ENCODE measurements at regions not wholly inside any gene's neighbourhood (a gene's known extent, or its start where the extent isn't known, plus 50 kb on each side); places are given as distances from the start of the nearest gene placed in this dataset.

- Histone ChIP-seq H3K4me3 (no peak overlapping the region), H3K9me3 (no peaks in the 10 kb centered on the region), H3K36me3 (no peaks in the 10 kb centered on the region), H3K4me1 (peaks cover 15% of the 10 kb centered on the region), H3K27ac (no peak overlapping the region), H3K27me3 (ENCODE audit: low read depth) (no peaks in the 10 kb centered on the region)
- DNase-seq: no peak
- no peak for ATAC-seq
- intact Hi-C loops (cut with DNase I): no loop called here
- TF ChIP-seq CTCF (IDR thresholded peaks at IDR 0.05): no peak
Measured at GRCh38 chr17:55572139-55572538, 60.9 kb upstream of the SMIM36 start.

- Histone ChIP-seq H3K36me3 (no peaks in the 10 kb centered on the region), H3K9me3 (no peaks in the 10 kb centered on the region), H3K27me3 (ENCODE audit: low read depth) (no peaks in the 10 kb centered on the region), H3K4me3 (no peak overlapping the region), H3K4me1 (peaks cover 7% of the 10 kb centered on the region), H3K27ac (no peak overlapping the region)
- ATAC-seq (no peak), DNase-seq (no peak)
- no peak for TF ChIP-seq CTCF (IDR thresholded peaks at IDR 0.05)
- intact Hi-C loops (cut with DNase I): no loop called here
Measured at GRCh38 chr17:55571095-55571494, 59.8 kb upstream of the SMIM36 start.

- DNase-seq: no peak
- no peak for ATAC-seq
Measured at GRCh38 chr17:55570391-55570790, 59.1 kb upstream of the SMIM36 start.

GRCh38 chr17:55567240-55568214 lies 56.3 kb upstream of the SMIM36 start:
- intact Hi-C loops (cut with DNase I): no loop called here
- H3K27ac ChIP-seq: no peak overlapping the region
- no peaks in the 10 kb centered on the region for H3K27me3 ChIP-seq (ENCODE audit: low read depth)
- TF ChIP-seq CTCF (IDR thresholded peaks at IDR 0.05): no peak
- DNase-seq: no peak
- no peak overlapping the region for H3K4me3 ChIP-seq
- H3K4me1 ChIP-seq: no peaks in the 10 kb centered on the region
- no peaks in the 10 kb centered on the region for H3K9me3 ChIP-seq
- no peak for ATAC-seq
- H3K36me3 ChIP-seq: no peaks in the 10 kb centered on the region

More at GRCh38 chr17:55570391-55570790, 59.1 kb upstream of the SMIM36 start:
- H3K4me3 ChIP-seq: no peak overlapping the region
- H3K9me3 ChIP-seq: no peaks in the 10 kb centered on the region
- intact Hi-C loops (cut with DNase I): no loop called here
- H3K36me3 ChIP-seq: no peaks in the 10 kb centered on the region
- H3K27me3 ChIP-seq (ENCODE audit: low read depth): no peaks in the 10 kb centered on the region
- no peak for TF ChIP-seq CTCF (IDR thresholded peaks at IDR 0.05)
- H3K4me1 ChIP-seq: no peaks in the 10 kb centered on the region
- no peak overlapping the region for H3K27ac ChIP-seq

GRCh38 chr17:55564081-55564480 lies 52.8 kb upstream of the SMIM36 start:
- intact Hi-C loops (cut with DNase I): no loop called here
- H3K9me3 ChIP-seq: no peaks in the 10 kb centered on the region
- ATAC-seq (no peak), DNase-seq (no peak)
- no peaks in the 10 kb centered on the region for H3K36me3 ChIP-seq
- H3K27me3 ChIP-seq (ENCODE audit: low read depth): no peaks in the 10 kb centered on the region
- H3K4me3 ChIP-seq: no peak overlapping the region
- no peak for TF ChIP-seq CTCF (IDR thresholded peaks at IDR 0.05)
- H3K4me1 ChIP-seq: no peaks in the 10 kb centered on the region
- no peak overlapping the region for H3K27ac ChIP-seq

All from lower lobe of right lung (tissue), 2 donors.